ENCODE measurements at regions not wholly inside any gene's neighbourhood (a gene's known extent, or its start where the extent isn't known, plus 50 kb on each side); places are given as distances from the start of the nearest gene placed in this dataset.

- TF ChIP-seq, protein P1, sequence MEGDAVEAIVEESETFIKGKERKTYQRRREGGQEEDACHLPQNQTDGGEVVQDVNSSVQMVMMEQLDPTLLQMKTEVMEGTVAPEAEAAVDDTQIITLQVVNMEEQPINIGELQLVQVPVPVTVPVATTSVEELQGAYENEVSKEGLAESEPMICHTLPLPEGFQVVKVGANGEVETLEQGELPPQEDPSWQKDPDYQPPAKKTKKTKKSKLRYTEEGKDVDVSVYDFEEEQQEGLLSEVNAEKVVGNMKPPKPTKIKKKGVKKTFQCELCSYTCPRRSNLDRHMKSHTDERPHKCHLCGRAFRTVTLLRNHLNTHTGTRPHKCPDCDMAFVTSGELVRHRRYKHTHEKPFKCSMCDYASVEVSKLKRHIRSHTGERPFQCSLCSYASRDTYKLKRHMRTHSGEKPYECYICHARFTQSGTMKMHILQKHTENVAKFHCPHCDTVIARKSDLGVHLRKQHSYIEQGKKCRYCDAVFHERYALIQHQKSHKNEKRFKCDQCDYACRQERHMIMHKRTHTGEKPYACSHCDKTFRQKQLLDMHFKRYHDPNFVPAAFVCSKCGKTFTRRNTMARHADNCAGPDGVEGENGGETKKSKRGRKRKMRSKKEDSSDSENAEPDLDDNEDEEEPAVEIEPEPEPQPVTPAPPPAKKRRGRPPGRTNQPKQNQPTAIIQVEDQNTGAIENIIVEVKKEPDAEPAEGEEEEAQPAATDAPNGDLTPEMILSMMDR (IDR thresholded peaks at IDR 0.05; ENCODE audit: poor library complexity), result no peak
- TF ChIP-seq EZH2phosphoT487 (IDR thresholded peaks at IDR 0.05; ENCODE audit: low read depth, severe bottlenecking, unreplicated experiment) (no peak), EZH2 (IDR thresholded peaks at IDR 0.05; ENCODE audit: borderline replicate concordance) (no peak)
Measured at GRCh38 chr10:129259128-129259815, 207.8 kb upstream of the MGMT start.
